NCI-H1930 (cell line): ENCODE measurements at regions not wholly inside any gene's neighbourhood (a gene's known extent, or its start where the extent isn't known, plus 50 kb on each side); places are given as distances from the start of the nearest gene placed in this dataset.

Source experiments
- DNase-seq, 2 experiments: peaks; one replicate each; lab custom pipeline; 2025; lab: John Stamatoyannopoulos, UW

GRCh38 chr2:12795851-12796250 lies 79.1 kb downstream of the TRIB2 start:
- no peak for DNase-seq

GRCh38 chr2:12796657-12797056 lies 79.9 kb downstream of the TRIB2 start:
- no peak for DNase-seq

- no peak for DNase-seq
These were observed 81.1 kb downstream of the TRIB2 start for GRCh38 chr2:12797815-12798214.

GRCh38 chr2:12803607-12804006 lies 86.9 kb downstream of the TRIB2 start:
- DNase-seq = no peak

- no peak for DNase-seq
These were observed 87.5 kb downstream of the TRIB2 start for GRCh38 chr2:12804091-12804856.

- no peak for DNase-seq
These were observed 88.3 kb downstream of the TRIB2 start for GRCh38 chr2:12805033-12805432.

- no peak for DNase-seq
These were observed 90.0 kb downstream of the TRIB2 start for GRCh38 chr2:12806549-12807242.

GRCh38 chr2:12807907-12808810 lies 91.4 kb downstream of the TRIB2 start:
- no peak for DNase-seq

- DNase-seq = no peak
These were observed 92.8 kb downstream of the TRIB2 start for GRCh38 chr2:12809526-12809925.

GRCh38 chr2:12811916-12812315 lies 95.2 kb downstream of the TRIB2 start:
- DNase-seq = no peak

GRCh38 chr2:12813166-12813565 lies 96.4 kb downstream of the TRIB2 start:
- no peak for DNase-seq

GRCh38 chr2:12816379-12817306 lies 99.9 kb downstream of the TRIB2 start:
- DNase-seq = no peak

- no peak for DNase-seq
These were observed 101.1 kb downstream of the TRIB2 start for GRCh38 chr2:12817870-12818269.

GRCh38 chr2:12818416-12819102 lies 101.8 kb downstream of the TRIB2 start:
- no peak for DNase-seq

- DNase-seq = no peak
These were observed 102.4 kb downstream of the TRIB2 start for GRCh38 chr2:12819103-12819475.

- no peak for DNase-seq
These were observed 103.0 kb downstream of the TRIB2 start for GRCh38 chr2:12819721-12820120.

GRCh38 chr2:12821656-12822055 lies 104.9 kb downstream of the TRIB2 start:
- no peak for DNase-seq

GRCh38 chr2:12824351-12824777 lies 107.6 kb downstream of the TRIB2 start:
- DNase-seq = no peak

GRCh38 chr2:12824778-12825379 lies 108.1 kb downstream of the TRIB2 start:
- DNase-seq = no peak

- no peak for DNase-seq
These were observed 110.0 kb downstream of the TRIB2 start for GRCh38 chr2:12826781-12827180.
